ENCODE measurements at regions not wholly inside any gene's neighbourhood (a gene's known extent, or its start where the extent isn't known, plus 50 kb on each side); places are given as distances from the start of the nearest gene placed in this dataset.
"Not testable (repeated sequence)": the region's sequence is repeated elsewhere in the genome, so short reads cannot be mapped to it uniquely, and the experiment has no call there.

- intact Hi-C loops (cut with DNase I), result no loop called here
- ATAC-seq, result no peak
- no peak for DNase-seq
These were observed 118.6 kb downstream of the PLCE1 start for GRCh38 chr10:94112321-94112720.

GRCh38 chr10:94115725-94116124 is 122.0 kb downstream of the PLCE1 start:
- no peak for DNase-seq
- ATAC-seq, result no peak
- intact Hi-C loops (cut with DNase I), result no loop called here

GRCh38 chr10:94116848-94117247 is 123.1 kb downstream of the PLCE1 start:
- DNase-seq (no peak), ATAC-seq (no peak)

GRCh38 chr10:94122211-94122610 is 128.5 kb downstream of the PLCE1 start:
- intact Hi-C loops (cut with DNase I), result no loop called here
- DNase-seq (no peak), ATAC-seq (no peak)

More at GRCh38 chr10:94116848-94117247, 123.1 kb downstream of the PLCE1 start:
- intact Hi-C loops (cut with DNase I), result no loop called here

- no peak for DNase-seq
- peak; percentile 85 to 87 for ATAC-seq
- intact Hi-C loops (cut with DNase I), result no loop called here
These were observed 129.7 kb downstream of the PLCE1 start for GRCh38 chr10:94123258-94123995.

GRCh38 chr10:94124147-94124546 is 130.4 kb downstream of the PLCE1 start:
- ATAC-seq; DNase-seq; intact Hi-C loops (cut with DNase I): not testable (repeated sequence)

GRCh38 chr10:94125268-94125667 is 131.5 kb downstream of the PLCE1 start:
- DNase-seq; intact Hi-C loops (cut with DNase I): not testable (repeated sequence)
- peak; percentile 14 to 20 for ATAC-seq

GRCh38 chr10:94125856-94126255 is 132.1 kb downstream of the PLCE1 start:
- no peak for DNase-seq
- intact Hi-C loops (cut with DNase I), result no loop called here
- ATAC-seq, result no peak

GRCh38 chr10:94129393-94130130 is 135.8 kb downstream of the PLCE1 start:
- DNase-seq (peak; percentile 26), ATAC-seq (peak in 1 of 2 donors; percentile 69)
- intact Hi-C loops (cut with DNase I), result no loop called here

GRCh38 chr10:94131885-94132284 is 138.2 kb downstream of the PLCE1 start:
- ATAC-seq, result no peak

GRCh38 chr10:94133239-94133638 is 139.5 kb downstream of the PLCE1 start:
- intact Hi-C loops (cut with DNase I), result no loop called here
- DNase-seq (peak; percentile 77), ATAC-seq (peak; percentile 82 to 93)

More at GRCh38 chr10:94131885-94132284, 138.2 kb downstream of the PLCE1 start:
- intact Hi-C loops (cut with DNase I), result no loop called here
- no peak for DNase-seq

- DNase-seq (no peak), ATAC-seq (peak in 1 of 2 donors; percentile 48)
- intact Hi-C loops (cut with DNase I), result no loop called here
These were observed 144.0 kb downstream of the PLCE1 start for GRCh38 chr10:94137747-94138146.

GRCh38 chr10:94138391-94138790 is 144.7 kb downstream of the PLCE1 start:
- DNase-seq, result no peak
- peak in 1 of 2 donors; percentile 71 for ATAC-seq
- intact Hi-C loops (cut with DNase I), result no loop called here

GRCh38 chr10:94143261-94143660 is 149.5 kb downstream of the PLCE1 start:
- no peak for ATAC-seq
- DNase-seq, result no peak
- intact Hi-C loops (cut with DNase I), result no loop called here

GRCh38 chr10:94146313-94146712 is 152.6 kb downstream of the PLCE1 start:
- intact Hi-C loops (cut with DNase I), result no loop called here
- ATAC-seq (peak in 1 of 2 donors; percentile 35), DNase-seq (no peak)

- ATAC-seq (no peak), DNase-seq (no peak)
- intact Hi-C loops (cut with DNase I), result no loop called here
These were observed 153.0 kb downstream of the PLCE1 start for GRCh38 chr10:94146746-94147145.

- DNase-seq (no peak), ATAC-seq (no peak)
- intact Hi-C loops (cut with DNase I), result no loop called here
These were observed 156.0 kb downstream of the PLCE1 start for GRCh38 chr10:94149702-94150101.

GRCh38 chr10:94150541-94151184 is 156.9 kb downstream of the PLCE1 start:
- no peak for DNase-seq
- no peak for ATAC-seq
- intact Hi-C loops (cut with DNase I), result no loop called here

GRCh38 chr10:94155722-94156271 is 162.1 kb downstream of the PLCE1 start:
- intact Hi-C loops (cut with DNase I), result no loop called here
- DNase-seq (no peak), ATAC-seq (no peak)

- ATAC-seq (no peak), DNase-seq (no peak)
- intact Hi-C loops (cut with DNase I), result no loop called here
These were observed 162.7 kb downstream of the PLCE1 start for GRCh38 chr10:94156453-94156852.
